ENCODE measurements at regions not wholly inside any gene's neighbourhood (a gene's known extent, or its start where the extent isn't known, plus 50 kb on each side); places are given as distances from the start of the nearest gene placed in this dataset.
"Not testable (repeated sequence)": the region's sequence is repeated elsewhere in the genome, so short reads cannot be mapped to it uniquely, and the experiment has no call there.

DNA sequence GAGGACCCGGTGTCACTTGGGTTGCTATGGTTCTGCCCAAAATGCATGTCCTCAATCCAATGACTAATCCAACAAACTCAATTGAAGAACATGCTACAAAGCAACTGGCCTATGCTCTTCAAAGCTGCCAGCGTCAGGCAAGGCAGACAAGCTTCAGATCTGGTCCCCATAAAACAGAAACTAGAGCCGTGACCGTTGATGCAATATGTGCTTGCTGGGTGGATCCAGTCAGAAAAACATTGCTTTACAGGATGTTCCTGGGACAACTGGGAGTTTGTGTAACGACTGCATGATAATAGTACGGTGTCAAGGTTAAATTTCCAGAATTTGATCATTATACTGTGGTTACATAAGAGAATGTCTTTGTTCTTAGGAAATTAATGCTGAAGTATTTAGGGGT, 120.7 kb upstream of the CTBP2 start:
- no peak for DNase-seq (ENCODE audit: low read depth, low spot score)

DNA sequence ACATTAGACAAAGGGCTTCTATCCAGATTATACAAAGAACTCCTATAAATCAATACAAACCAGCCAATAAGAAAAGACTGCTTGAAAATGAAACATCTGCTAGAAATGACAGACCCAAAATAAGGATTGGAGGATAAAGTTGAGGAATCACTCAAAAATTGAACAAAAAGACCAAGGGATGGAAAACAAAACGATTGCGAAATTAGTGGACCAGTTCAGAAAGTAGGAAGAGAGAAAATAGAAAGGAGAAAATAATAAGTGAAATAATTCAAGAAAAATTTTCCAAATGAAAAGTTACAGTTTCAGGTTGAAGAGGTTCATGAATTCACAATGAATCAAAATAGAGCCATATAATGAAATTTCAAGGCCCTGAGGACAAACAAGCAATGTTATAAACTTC, 115.8 kb upstream of the CTBP2 start:
- DNase-seq (ENCODE audit: low read depth, low spot score): no peak

DNA sequence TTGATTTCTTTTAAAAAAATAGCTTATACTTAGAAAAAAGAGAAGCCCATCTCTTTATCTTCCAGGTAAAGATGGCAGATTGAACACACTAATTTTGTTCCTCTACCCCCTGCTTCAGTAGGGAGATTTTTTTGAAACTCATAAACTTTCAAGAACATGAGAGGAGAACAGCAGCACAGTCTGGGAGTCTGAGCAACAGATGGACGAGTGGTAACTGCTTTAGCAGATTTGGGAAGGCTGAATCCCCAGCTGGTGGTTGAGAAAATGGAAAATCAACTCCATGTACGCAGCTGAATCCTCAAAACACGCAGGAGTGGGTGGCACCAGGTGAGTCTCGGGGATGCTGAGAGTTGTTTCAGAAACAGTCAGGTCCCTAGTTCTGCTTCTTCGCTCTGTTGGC, 114.6 kb upstream of the CTBP2 start:
- DNase-seq (ENCODE audit: low read depth, low spot score): no peak

- DNase-seq (ENCODE audit: low read depth, low spot score): no peak
These were observed 112.7 kb upstream of the CTBP2 start for GRCh38 chr10:125273023-125273422.

DNA sequence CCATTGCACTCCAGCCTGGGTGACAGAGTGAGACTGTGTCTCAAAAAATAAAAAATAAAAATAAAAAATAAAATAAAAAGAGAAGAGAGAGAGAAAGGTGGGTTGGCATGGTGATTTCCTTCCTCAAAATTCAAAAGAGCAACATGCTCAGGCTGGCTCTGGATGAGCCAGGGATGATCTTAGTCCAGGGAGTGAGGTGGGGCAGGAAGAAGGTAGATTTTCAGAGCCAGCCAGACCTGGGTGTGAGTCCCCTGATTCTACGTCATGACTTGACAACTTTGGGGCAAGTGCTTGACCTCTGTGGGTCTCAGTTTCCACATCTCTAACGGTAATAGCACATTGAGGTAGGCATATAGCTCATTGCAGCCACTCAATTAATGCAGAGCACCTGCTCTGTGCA, 109.4 kb upstream of the CTBP2 start:
- DNase-seq (ENCODE audit: low read depth, low spot score): no peak

GRCh38 chr10:125266966-125267365, 106.6 kb upstream of the CTBP2 start:
- DNase-seq (ENCODE audit: low read depth, low spot score): no peak

DNA sequence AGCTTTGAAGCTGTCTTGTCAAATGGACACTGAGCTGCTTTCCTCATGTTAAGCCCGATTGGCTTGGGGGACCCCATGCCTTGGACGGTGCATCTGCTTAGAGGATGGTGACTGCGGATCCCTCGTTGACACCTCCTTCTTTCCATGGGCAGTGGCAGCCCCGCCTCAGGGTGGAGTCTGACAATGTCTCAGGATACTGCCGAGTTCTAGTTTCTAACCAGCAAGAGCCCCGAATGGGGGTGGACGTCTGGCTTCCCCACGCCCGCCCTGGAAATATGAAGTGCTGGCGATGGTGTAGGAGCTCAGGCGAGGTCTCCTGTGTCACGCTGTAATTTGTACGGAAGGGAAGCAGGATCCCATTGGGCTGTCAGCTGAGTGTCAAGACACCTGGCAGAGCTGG, 106.2 kb upstream of the CTBP2 start:
- no peak for DNase-seq (ENCODE audit: low read depth, low spot score)

DNA sequence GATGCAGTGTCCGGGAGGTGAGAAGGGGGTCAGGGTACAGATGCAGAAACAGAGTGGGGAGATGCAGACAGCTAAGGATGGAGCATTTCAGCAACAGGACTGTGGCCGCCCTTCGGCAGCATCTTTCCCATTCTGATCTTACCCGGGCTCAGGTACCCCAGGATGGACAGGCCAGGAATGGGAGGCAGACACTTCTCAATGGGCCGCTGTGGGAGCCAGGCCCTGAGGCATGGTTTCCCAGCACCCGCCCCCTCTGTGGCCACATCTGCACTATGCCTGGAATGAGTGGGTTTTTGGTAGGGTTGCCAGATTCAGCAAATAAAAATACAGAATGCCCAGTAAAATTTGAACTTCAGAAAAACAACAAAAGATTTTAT, 105.2 kb upstream of the CTBP2 start:
- DNase-seq (ENCODE audit: low read depth, low spot score): no peak

DNA sequence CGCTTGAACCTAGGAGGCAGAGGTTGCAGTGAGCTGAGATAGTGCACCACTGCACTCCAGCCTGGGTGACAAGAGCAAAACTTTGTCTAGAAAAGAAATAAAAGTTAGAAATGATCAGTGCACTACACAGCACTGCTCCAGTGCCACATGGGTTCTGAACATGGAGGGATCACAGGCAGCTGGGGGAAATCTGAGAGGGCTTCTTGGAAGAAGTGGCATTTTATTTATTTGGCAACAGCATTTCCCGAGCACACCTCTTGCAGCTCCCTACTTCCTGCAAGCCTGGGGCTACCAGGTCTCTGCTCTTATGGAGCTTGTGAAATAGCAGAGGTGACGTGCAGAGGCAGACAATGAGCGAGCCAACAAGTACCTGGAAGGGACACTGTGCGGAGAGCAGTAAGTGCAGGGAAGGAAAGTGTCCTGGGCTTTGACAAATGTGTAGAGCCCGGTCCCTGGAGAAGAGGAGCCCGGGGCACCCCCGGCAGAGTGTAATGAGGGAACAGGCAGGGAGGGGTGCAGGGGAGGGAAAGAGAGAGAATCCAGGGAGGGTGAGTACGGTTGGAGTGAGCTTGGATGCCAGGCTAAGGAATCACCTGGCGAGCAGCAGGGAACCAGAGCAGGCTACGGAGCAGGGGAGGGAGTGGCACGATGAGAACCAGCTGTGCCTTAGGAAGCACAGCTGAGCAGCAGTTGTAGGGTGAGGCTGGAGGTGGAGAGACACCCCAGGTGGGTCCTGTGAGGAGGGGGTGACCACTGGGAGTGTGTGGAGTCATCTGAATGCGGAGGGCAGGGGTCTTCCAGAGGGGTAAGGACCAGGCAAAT, 104.6 kb upstream of the CTBP2 start:
- DNase-seq (ENCODE audit: low read depth, low spot score): no peak

GRCh38 chr10:125264091-125264490, 103.7 kb upstream of the CTBP2 start:
- no peak for DNase-seq (ENCODE audit: low read depth, low spot score)

DNA sequence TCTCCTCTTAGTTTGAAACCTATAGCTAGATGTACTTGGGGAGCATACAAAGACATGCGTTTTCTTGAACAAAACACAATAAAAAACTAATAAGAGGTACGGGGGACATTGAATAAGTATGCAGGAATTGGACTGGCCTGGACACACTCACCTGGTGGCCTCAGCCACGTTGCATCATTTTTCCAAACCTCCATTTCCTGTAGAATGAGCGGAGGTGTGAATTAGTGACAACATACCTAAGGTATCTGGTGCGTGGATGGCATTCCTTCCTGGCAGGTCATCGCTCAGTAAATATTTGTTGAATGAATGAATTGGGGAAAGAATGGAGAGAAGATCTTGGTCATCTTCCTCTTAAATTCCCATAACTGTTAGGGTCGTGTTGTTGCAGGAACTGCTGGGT, 103.2 kb upstream of the CTBP2 start:
- DNase-seq (ENCODE audit: low read depth, low spot score): peak; percentile 10

DNA sequence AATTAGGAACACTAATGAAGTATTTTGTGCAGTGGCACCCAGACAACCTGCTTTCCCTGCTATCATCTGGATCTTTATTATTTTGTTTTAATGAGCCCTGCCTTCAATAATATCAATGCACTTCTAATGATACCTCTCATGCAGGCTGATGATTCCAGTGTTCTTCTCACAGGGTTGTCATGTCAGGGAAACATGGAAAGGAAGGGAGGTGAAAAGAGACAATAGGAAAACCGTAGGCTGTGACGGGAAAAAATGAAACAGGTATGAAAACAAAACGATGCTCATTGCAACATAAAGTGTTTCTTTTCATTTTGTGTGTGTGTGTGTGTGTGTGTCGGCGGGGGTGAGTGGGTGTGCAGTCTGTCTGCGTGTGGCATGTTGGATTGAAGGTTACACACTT, 102.6 kb upstream of the CTBP2 start:
- no peak for DNase-seq (ENCODE audit: low read depth, low spot score)

GRCh38 chr10:125262409-125262808, 102.0 kb upstream of the CTBP2 start:
- no peak for DNase-seq (ENCODE audit: low read depth, low spot score)

DNA sequence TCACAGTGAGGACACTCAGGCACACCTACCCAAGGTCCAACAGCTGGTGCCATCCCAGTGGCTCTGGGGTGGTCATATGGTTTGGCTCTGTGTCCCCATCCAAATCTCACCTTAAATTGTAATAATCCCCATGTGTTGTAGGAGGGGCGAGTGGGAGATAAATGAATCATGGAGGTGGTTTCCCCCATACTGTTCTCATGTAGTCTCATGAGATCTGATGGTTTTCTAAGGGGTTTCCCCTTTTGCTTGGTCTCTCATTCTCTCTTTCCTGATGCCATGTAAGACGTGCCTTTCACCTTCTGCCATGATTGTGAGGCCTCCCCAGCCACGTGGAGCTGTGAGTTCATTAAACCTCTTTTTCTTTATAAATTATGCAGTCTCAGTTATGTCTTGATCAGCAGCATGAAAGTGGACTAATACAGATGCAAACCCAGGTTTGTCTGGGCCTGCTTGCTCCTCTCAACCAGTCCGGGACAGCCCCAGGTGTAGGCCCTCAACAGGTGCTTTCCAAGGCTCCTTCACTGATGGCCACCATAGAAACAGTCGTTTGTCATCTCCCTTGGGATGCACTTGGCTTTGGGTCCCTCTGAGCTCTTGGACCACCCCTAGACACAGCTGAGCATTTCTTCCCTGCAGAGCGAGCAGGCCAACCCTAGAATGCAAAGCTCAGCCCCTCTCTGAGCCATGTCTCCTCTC, 101.3 kb upstream of the CTBP2 start:
- no peak for DNase-seq (ENCODE audit: low read depth, low spot score)

- no peak for DNase-seq (ENCODE audit: low read depth, low spot score)
These were observed 99.9 kb upstream of the CTBP2 start for GRCh38 chr10:125260260-125260659.

GRCh38 chr10:125259651-125260050, 99.3 kb upstream of the CTBP2 start:
- DNase-seq (ENCODE audit: low read depth, low spot score): no peak

DNA sequence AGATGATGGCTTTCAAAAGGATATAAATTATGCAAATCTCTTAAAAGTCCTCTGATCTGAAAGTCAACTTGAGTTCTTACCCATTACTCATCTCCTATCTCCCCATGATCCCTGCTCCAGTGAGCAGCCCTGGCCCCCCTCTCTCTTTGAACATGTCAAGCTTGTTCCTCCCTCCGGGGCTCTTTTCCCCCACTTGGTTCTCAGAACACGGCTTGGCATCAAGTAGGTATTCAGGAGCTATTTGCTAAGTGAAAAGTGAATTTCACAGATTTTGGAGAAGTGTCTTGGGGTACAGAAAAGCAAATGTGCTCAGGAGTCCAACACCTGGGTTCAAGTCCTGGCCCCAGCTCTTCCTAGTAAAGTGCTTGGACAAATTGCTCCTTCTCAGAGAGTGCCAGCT, 98.3 kb upstream of the CTBP2 start:
- DNase-seq (ENCODE audit: low read depth, low spot score): no peak

GRCh38 chr10:125257521-125258108, 97.3 kb upstream of the CTBP2 start:
- DNase-seq (ENCODE audit: low read depth, low spot score): no peak

GRCh38 chr10:125256026-125256425, 95.7 kb upstream of the CTBP2 start:
- no peak for DNase-seq (ENCODE audit: low read depth, low spot score)

GRCh38 chr10:125252937-125253336, 92.6 kb upstream of the CTBP2 start:
- DNase-seq (ENCODE audit: low read depth, low spot score): no peak

DNA sequence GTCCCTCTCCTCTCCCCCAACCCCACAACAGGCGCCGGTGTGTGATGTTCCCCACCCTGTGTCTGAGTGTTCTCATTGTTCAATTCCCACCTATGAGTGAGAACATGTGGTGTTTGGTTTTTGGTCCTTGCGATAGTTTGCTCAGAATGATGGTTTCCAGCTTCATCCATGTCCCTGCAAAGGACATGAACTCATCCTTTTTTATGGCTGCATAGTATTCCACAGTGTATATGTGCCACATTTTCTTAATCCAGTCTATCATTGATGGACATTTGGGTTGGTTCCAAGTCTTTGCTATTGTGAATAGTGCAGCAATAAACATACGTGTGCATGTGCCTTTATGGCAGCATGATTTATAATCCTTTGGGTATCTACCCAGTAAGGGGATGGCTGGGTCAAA, 90.5 kb upstream of the CTBP2 start:
- DNase-seq (ENCODE audit: low read depth, low spot score): not testable (repeated sequence)

DNA sequence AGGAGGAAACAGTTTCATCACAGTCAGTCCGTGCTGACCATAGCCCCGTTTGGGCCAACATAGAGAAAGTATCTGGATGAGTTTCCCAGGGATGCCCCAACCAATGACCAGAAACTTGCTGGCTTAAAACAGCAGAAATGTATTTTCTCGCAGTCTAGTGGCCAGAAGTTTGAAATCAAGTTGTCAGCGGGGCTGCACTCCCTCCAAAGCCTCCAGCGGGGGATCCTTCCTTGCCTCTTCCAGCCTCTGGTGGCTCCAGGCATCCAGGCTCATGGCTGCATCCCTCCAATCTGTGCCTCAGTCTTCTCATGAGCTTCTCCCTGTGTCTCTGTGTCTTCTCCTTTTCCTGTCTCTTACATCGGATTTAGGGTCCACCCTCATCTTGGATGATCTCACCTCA, 89.6 kb upstream of the CTBP2 start:
- DNase-seq (ENCODE audit: low read depth, low spot score): no peak

- DNase-seq (ENCODE audit: low read depth, low spot score): no peak
These were observed 88.1 kb upstream of the CTBP2 start for GRCh38 chr10:125248489-125248888.

All from astrocyte of the hippocampus (primary cell).